ENCODE measurements at regions not wholly inside any gene's neighbourhood (a gene's known extent, or its start where the extent isn't known, plus 50 kb on each side); places are given as distances from the start of the nearest gene placed in this dataset.

DNA sequence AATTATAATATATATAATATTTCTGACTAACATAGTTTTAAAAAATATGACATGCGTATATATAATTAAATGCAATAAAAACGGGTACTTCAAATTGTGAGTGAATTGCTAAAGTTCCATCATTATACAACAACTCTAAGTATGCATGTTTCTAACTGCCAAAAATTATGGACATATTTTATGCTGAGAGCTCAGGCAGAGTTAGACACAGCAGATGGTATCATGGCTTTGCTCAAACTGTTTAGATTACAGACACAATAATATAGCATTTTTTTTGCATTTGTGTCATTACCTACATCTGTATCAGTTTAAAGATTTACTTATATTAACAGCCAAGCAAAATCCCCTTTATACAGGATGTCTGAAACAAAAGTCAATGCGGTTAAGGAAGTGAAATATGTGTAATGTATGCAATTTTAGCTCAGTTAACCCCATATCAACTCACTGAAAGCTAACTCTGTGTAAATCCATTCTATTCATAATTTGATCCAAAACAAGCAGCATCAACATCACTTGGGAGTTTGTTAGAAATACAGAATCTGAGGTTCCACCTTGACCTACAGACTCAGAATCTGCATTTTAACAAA is 119.1 kb upstream of the CNKSR2 start:
- Mint-ChIP-seq H3K27me3 (ENCODE audit: low read depth) (no peaks in the 10 kb centered on the region), H3K4me3 (no peak overlapping the region), H3K36me3 (ENCODE audit: low read depth) (no peaks in the 10 kb centered on the region), H3K4me1 (ENCODE audit: low read depth) (no peaks in the 10 kb centered on the region), H3K27ac (no peak overlapping the region), H3K9me3 (ENCODE audit: insufficient read depth) (no peaks in the 10 kb centered on the region)
- DNase-seq = no peak
- CTCF ChIA-PET = no interaction called here
- POLR2A ChIA-PET = no interaction called here
- ATAC-seq = no peak

GRCh38 chrX:21266949-21267348 is 107.3 kb upstream of the CNKSR2 start:
- DNase-seq (no peak), ATAC-seq (no peak)
- no peaks in the 10 kb centered on the region for H3K27me3 Mint-ChIP-seq (ENCODE audit: low read depth)
- H3K27ac Mint-ChIP-seq = no peak overlapping the region
- no peak overlapping the region for H3K4me3 Mint-ChIP-seq
- ChIA-PET POLR2A (no interaction called here), CTCF (no interaction called here)
- no peaks in the 10 kb centered on the region for H3K4me1 Mint-ChIP-seq (ENCODE audit: low read depth)
- no peaks in the 10 kb centered on the region for H3K36me3 Mint-ChIP-seq (ENCODE audit: low read depth)
- H3K9me3 Mint-ChIP-seq (ENCODE audit: insufficient read depth) = no peaks in the 10 kb centered on the region

DNA sequence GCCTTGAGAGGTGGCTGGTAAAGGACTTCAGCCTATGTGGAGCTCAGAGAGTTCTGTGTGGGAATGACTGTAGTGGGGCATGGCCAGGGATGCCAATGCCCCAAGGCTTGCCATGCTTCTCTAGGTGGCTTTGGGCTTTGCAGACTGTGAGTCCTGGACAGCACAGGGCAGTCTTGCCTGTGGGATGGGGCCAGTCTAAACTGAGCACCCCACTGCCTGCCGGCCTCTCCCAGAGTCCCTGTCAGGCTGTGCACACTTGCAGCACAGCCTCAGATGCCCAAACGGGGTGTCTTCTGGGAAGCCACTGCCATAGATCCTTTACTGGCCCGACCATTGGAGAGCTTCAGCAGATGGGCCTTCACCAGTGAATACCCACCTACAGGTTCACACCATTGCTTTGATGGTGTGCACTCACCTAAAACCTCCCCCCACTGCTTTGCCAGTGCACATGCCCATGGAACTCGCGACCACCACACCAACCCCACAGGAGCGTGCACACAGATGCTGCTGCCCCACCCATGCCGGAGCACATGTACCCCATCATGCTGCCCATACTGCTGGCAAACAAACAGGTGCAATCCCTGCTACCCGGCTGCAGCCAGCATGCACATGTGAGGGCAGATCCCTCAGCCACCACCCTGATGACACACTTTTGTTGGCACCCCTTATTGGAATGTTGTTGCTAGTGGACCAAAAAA is 97.3 kb upstream of the CNKSR2 start:
- no peaks in the 10 kb centered on the region for H3K27me3 Mint-ChIP-seq (ENCODE audit: low read depth)
- ChIA-PET POLR2A (no interaction called here), CTCF (no interaction called here)
- ATAC-seq (no peak), DNase-seq (no peak)
- no peaks in the 10 kb centered on the region for H3K4me1 Mint-ChIP-seq (ENCODE audit: low read depth)
- H3K27ac Mint-ChIP-seq = no peak overlapping the region
- H3K4me3 Mint-ChIP-seq = no peak overlapping the region
- H3K36me3 Mint-ChIP-seq (ENCODE audit: low read depth) = no peaks in the 10 kb centered on the region
- H3K9me3 Mint-ChIP-seq (ENCODE audit: insufficient read depth) = no peaks in the 10 kb centered on the region

- ChIA-PET POLR2A (no interaction called here), CTCF (no interaction called here)
- Mint-ChIP-seq H3K36me3 (ENCODE audit: low read depth) (no peaks in the 10 kb centered on the region), H3K27me3 (ENCODE audit: low read depth) (no peaks in the 10 kb centered on the region), H3K27ac (no peak overlapping the region), H3K4me1 (ENCODE audit: low read depth) (no peaks in the 10 kb centered on the region), H3K4me3 (no peak overlapping the region), H3K9me3 (ENCODE audit: insufficient read depth) (no peaks in the 10 kb centered on the region)
- no peak for DNase-seq
- no peak for ATAC-seq
Observed at GRCh38 chrX:21289232-21289631, 85.0 kb upstream of the CNKSR2 start.

DNA sequence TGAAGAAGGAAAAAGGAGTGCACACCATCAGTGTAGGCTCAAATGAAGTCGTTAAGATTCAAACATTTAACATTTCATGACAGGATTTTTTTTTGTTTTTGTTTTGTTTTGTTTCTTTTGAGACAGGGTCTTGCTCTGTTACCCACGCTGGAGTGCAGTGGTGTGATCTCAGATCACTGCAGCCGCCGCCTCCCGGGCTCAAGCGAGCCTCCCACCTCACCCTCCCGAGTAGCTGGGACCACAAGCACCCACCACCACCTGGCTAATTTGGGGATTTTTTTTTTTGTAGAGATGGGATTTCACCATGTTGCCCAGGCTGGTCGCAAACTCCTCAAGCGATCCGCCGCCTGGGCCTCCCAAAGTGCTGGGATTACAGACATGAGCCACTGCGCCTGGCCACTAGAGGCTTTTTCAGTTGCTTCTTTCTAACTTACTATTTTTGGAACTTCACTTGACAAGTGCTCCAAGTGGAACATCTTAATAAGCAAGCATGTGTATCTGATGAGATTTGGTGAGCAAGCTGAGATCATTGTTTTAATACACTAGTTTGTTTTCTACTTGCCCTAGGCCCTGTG is 78.9 kb upstream of the CNKSR2 start:
- Mint-ChIP-seq H3K27me3 (ENCODE audit: low read depth) (no peaks in the 10 kb centered on the region), H3K9me3 (ENCODE audit: insufficient read depth) (no peaks in the 10 kb centered on the region), H3K4me1 (ENCODE audit: low read depth) (no peaks in the 10 kb centered on the region), H3K36me3 (ENCODE audit: low read depth) (no peaks in the 10 kb centered on the region), H3K4me3 (no peak overlapping the region), H3K27ac (no peak overlapping the region)
- POLR2A ChIA-PET = no interaction called here
- CTCF ChIA-PET = no interaction called here
- ATAC-seq = no peak
- DNase-seq = no peak

DNA sequence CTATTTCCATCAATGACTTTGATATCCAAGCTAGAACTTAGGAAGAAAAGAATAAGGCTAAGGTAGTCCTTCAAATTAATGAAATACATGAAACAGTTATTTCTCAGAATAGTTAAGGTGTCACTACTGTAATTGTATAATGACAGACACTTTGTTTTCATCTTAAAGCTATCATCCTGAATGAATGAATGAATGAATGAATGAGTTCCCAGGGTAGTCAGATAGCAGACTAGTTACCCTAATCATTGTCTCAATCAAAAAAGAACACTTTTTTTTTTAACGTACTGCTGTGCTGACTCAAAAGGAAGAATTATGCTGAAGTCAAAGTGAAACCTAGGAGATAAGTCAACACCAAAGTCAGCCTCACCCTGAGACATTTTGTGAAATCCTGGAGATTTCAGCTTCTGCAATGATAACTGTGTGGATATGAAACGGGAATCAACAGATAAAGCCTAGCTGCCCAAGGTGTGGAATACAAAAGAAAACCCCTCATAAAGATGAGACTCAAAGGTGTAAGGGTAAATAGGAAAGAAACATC is 68.3 kb upstream of the CNKSR2 start:
- Mint-ChIP-seq H3K9me3 (ENCODE audit: insufficient read depth) (no peaks in the 10 kb centered on the region), H3K4me1 (ENCODE audit: low read depth) (no peaks in the 10 kb centered on the region), H3K36me3 (ENCODE audit: low read depth) (no peaks in the 10 kb centered on the region), H3K27ac (no peak overlapping the region), H3K4me3 (no peak overlapping the region), H3K27me3 (ENCODE audit: low read depth) (no peaks in the 10 kb centered on the region)
- no peak for ATAC-seq
- POLR2A ChIA-PET = no interaction called here
- DNase-seq = no peak
- CTCF ChIA-PET = interaction anchor here (0.7 kb wide), 1 partner anchor 450 kb away, joined by 3 read pairs; no protein-coding TSS in a partner anchor

DNA sequence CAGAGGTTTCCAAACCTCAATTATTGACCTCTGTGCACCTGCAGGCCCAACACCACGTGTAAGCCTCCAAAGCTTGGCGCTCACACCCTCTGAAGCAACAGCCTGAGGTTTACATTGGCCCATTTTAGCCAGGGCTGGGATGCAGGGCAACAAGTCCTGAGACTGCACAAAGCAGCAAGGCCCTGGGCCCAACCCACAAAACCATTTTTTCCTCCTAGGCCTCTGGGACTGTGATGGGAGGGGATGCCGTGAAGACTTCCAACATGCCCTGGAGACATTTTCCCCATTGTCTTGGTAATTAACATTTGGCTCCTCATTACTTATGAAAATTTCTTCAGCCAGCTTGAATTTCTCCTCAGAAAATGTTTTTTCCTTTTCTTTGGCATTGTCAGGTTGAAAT is 54.9 kb upstream of the CNKSR2 start:
- ChIA-PET POLR2A (no interaction called here), CTCF (no interaction called here)
- ATAC-seq (no peak), DNase-seq (no peak)
- Mint-ChIP-seq H3K27ac (no peak overlapping the region), H3K9me3 (ENCODE audit: insufficient read depth) (no peaks in the 10 kb centered on the region), H3K4me3 (no peak overlapping the region), H3K36me3 (ENCODE audit: low read depth) (no peaks in the 10 kb centered on the region), H3K4me1 (ENCODE audit: low read depth) (no peaks in the 10 kb centered on the region), H3K27me3 (ENCODE audit: low read depth) (no peaks in the 10 kb centered on the region)

All from activated CD8-positive, alpha-beta T cell treated with anti-CD3 and anti-CD28 coated beads, Interleukin-2, amount 10 ng/mL, durations not matched to agents 7 days and 5 days (primary cell).